GM18867 (cell line): ENCODE measurements at regions not wholly inside any gene's neighbourhood (a gene's known extent, or its start where the extent isn't known, plus 50 kb on each side); places are given as distances from the start of the nearest gene placed in this dataset.
"Not testable (repeated sequence)": the region's sequence is repeated elsewhere in the genome, so short reads cannot be mapped to it uniquely, and the experiment has no call there.

Experiments used
- ATAC-seq: cut with Tn5 transposase; IDR thresholded peaks from one replicate; pipeline ENCODE4 v1.9.1; 2021; ENCODE audit warnings: mild to moderate bottlenecking, moderate library complexity; ENCODE audit not compliant: unreplicated experiment

DNA sequence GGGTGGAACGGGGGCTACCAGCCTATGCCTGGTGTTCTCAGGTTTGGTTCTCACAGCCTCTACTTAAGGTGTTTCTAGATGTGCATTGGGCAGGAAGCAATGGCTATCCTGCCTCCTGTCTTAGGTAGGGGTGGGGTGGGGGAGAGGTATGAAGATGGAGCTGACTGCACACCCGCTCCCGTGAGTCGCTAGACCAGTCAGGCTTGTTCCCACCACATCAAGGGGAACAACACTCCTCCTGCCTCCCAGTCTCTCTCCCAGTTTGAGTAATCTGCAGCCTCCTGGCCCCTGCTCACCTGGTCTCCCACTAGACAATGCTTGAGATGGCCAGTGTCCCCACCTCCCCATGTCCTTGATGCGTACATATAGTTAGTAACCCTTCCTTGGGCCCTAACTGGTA lies 79.3 kb upstream of the TENM4 start:
- no peak for ATAC-seq

DNA sequence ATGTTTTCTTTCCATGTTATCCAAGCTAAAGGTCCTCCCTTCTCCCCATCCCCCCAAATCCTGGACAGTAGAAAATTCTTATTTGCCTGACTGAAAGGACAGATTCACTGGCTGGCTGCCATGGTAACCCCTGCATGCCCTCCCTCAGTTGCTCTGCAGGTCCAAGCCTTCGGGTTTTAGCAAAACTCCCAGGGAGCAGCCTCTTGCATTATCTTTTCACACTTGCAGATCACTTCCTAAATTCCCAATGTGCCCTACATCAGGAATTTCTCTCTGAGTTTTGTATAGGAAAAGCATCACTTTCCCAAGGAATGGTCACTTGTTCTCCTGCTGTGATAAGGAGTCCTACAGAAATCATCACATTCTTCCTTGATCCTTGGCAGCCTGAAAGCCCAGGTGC lies 75.0 kb upstream of the TENM4 start:
- ATAC-seq, result no peak

DNA sequence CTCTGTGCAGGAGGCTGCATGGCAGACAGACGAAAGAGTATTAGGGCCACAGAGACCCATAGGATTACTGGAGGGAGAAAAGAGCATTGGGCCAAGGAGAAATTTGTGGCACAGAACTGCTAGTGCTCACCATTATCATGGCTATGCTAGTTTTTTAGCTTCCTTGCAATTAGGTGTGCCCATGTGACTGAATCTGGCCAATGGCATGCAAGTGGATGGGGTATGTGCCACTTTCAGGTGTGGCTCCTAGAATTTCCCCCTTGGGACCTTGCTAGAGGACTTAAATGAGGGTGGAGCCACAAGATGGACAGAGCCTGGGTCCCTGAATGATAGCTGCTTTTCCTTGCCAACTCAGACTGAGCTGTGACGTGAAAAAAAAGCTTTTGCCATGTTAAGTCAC lies 73.9 kb upstream of the TENM4 start:
- ATAC-seq, result no peak

DNA sequence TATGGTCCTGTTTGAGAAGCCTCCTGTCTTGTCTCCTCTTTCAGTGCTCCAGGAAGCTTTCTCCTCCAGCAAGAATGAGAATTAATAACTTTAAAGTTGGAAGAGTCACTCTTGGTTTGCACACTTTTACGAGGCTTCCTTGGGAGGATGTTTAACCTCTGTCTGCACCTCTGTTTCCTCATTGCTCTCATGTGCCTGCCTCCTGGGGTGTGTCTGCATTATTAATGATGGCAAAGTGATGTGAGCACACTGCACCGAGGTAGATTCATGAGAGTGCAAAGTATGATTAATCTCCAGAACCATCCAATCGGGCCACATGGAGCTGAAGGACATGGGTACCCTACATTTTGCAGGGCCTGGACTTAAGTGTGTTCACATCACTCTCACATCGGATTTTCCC lies 73.5 kb upstream of the TENM4 start:
- ATAC-seq, result no peak

DNA sequence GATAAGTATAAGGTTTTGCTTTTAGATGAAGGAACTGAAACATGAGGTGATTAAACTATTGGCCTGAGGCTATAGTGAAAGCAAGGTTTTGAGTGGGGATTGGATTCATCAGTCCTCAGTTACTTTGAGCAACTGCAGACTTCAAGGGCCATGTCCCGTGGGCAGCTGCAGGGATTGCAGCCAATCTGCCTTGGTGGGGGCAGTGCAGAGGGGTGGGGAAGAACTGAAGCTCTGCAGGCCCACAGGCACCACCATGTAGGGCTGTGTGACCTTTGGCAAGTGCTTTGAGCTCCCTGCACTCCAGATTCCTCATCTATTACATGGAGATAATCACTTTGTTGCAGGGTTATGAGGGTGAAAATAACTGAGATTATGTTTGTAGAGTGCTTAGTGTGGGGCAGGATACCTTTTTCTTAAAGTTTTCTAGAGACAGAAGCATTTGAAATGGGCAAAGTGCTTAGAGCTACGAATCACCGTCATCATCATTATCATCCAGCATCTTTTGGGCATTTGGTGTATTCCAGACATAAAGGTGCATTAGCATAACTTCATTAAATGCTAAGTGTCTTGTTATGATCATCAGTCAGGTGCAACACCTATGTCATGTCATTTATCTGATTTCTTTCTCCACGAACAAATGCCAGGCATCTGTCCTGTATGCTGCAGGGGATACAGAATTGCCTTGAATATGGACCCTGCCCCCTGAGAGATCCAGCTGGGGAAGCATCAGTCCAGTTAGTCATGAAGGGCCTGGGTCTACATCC lies 72.1 kb upstream of the TENM4 start:
- no peak for ATAC-seq

DNA sequence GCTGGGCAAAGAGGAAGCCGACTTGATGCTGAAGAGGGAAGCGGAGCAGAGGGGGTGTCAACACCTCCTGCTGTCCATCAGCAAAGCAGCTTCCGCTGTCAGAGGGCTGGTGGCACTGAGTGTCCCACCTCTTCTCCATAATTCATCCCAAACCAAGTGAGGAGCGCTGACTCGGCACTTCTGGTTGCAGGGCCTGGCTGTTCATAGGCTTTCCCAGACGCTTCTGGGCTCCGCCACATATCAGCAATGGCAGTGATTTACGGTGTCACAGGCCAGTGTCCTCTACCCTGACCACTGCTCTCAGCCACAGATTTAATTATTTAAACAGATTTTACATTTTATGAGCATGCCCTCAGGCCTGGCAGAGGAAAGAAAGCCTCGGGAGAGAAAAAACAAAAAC lies 70.1 kb upstream of the TENM4 start:
- no peak for ATAC-seq

DNA sequence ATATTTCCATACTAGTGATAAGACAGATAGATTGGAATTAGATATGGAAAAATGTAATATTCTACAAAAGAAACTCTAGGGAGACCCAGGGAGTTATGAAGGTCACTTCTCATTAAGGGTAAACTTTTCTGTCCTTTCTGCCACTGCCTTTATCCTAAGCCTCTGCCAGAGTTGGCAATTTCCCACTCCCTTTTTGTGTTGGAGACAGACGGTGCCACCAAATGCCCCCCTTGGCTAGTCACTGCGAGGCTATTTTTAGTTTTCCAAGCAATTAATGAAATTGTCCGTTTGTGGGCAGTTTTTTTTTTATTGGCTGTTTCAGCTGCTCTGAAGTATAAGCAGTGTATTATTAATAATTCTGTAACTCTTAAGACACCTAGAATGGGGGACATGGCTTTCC lies 67.6 kb upstream of the TENM4 start:
- ATAC-seq, result no peak

DNA sequence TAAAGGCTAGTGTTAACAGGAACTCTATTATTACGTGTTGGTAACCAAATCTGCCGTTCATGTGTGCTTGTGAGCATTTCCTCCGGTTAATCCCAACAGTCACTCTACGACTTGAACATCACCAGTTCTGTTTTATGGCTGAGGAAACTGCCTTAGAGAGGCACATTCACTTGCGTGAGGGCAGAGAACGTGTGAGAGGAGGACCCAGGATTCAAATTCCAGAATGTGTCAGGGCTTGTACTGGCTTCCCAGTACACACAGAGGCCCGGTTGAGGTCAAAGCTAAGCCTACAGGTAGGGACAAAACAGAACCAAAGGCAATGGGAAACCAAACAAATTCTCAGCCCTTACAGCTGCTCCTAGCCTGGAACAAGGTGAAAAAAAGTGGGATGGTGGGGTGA lies 66.9 kb upstream of the TENM4 start:
- no peak for ATAC-seq

DNA sequence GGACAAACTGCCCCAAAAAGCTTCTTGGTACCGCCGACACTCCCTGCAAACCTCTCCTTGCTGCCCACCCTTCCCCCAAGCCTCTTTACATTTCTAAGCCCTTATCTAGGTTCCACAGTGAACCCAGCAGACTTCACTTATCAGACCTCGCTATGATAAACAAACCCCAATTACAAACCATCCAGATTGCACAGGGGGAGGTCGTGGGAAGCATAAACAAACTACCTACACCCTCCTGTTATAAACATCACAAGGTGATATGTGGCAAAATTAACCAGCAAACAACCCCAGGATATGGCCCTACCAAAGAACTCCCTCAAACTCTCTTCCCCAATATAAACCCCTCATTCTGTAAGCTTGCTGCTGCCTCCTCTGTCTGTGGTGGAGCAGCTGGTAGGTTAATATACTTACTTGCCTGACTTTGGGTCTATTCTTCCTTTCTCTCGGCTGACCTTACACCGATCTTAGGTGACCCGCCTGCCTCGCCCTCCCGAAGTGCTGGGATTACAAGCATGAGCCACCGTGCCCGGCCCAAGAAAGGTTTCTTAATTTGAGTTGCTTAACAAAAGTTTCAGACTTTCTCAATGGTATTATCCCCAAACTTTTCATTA lies 66.0 kb upstream of the TENM4 start:
- no peak for ATAC-seq

DNA sequence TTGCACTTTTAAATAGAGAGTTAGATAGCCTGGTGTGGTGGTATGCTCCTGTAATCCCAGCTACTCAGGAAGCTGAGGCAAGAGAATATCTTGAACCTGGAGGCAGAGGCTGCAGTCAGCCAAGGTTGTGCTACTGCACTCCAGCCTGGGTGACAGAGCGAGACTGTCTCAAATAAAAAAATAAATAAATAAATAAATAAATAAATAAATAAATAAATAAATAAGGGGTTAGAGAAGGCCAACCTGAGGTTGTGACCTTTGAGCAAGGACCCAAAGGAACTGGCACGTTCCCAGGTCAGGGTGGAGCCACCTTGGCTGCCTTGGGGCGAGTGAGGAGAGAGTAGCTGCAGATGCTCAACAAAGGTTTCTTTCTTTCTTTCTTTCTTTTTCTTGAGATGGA lies 65.3 kb upstream of the TENM4 start:
- no peak for ATAC-seq

DNA sequence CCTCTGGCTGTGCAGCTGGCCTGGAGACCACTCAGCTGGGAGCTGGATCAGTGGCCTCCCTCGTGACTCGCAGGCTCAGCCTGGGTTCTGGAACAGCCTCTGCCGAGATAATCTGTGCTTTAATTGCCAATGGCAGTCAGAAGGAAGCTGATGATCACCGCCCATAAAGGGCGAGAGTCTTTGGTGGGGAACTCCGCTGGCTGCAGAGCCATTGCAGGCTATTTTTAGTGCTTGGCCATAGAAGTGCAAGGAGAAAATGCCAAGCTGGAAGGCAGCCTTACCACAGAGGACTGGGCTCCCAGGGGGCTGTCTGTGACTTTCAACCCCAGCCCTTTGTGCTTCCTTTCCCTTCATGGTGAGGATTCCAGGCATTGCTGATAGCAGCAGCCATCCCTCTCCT lies 62.2 kb upstream of the TENM4 start:
- no peak for ATAC-seq

DNA sequence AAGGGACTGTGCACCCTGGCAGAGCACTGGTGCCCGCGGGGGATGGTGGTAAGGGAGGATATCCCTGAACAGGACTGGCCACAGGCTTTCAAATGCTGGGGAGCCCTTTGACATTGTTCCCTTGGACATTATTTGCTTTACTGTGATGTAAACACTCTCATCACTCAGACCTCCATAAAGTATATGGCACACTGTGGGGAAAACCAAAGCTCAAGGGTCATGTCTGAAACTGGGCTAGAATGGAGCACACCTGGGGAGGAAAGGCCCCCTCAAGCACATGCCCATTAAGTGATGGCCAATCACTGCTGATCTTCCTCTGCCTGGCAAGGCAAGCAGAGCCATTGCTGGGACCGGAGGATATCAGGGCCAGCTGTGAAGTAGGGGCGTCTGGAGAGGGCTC lies 60.9 kb upstream of the TENM4 start:
- ATAC-seq, result no peak

DNA sequence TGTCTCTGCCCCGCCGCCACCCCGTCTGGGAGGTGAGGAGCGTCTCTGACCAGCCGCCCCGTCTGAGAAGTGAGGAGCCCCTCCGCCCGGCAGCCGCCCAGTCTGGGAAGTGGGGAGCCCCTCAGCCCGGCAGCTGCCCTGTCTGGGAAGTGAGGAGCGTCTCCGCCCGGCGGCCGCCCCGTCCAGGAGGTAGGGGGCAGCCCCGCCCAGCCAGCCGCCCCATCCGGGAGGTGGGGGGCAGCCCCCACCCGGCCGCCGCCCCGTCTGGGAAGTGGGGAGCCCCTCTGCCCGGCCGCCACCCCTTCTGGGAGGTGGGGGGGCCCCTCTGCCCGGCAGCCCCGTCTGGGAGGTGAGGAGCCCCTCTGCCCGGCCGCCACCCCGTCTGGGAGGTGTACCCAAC lies 59.1 kb upstream of the TENM4 start:
- ATAC-seq, result not testable (repeated sequence)

DNA sequence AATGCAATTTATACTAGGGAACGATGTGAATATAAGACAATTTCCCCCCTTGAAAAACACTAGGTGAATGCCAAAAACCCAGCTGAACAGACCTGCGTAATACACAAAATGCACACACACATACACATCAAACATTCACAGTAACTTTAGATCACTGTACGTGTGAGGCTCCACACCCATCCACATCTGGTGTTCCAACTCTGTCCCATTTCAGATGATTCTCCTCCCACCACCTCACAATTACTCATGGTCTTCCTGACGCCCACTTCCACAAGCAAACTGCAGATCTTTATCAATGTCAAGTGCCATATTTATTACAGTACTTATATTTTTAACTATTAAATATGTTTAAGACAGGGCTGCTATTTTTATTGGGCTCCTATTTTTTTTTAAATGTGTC lies 57.8 kb upstream of the TENM4 start:
- ATAC-seq, result no peak

DNA sequence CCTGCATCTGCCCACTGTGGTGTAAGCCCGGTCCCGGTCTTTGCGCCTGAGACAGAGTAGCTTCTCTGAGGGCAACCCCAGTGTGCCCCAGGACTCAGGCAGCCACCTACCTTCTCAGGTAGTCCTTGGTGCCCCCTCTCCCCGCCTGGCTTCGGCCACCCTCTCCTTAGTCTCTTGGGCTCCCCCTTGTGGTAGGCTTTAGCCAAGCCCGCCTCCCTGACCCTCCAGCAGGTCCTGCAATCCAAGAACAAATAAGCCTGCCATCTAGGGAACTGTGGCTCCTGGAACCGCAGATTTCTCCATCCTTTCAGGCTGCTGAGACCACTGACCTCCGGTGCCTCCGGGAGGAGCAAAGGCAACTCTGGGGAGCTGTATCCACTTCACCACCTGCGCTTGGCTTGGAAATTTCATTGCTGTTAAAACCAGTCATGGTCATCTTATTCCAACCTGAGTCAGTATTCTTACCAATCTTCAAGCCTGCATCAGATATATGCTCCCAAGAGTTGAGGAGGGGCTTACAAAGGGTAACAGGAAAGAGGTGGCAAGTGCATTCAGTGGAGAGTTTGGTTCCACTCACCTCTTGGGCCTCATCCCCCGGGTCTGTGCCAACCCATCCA lies 52.8 kb upstream of the TENM4 start:
- ATAC-seq, result peak; percentile 92

DNA sequence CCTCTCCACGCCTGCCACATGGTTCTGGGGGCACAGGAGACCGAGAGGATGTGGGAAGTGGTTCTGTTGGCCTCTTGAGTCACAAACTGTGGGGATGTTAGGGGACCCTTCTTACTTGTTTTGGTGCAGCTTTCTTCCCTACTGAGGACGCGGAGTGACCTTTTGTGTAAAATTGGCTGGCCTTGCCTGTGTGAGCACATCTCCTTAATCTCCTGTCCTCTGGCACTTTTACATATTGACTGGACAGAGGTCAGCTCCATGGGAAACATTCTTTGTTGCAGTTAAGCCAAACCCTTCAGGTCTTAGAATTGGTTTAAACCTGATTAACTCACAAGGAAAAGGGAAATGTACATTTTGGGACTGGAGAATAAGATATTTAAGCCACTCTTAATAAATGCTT lies 51.2 kb upstream of the TENM4 start:
- ATAC-seq, result no peak
